ENCODE measurements at regions not wholly inside any gene's neighbourhood (a gene's known extent, or its start where the extent isn't known, plus 50 kb on each side); places are given as distances from the start of the nearest gene placed in this dataset.
A peak's percentile ranks its signal among the peaks of the same experiment; 100 is the strongest.

GRCh38 chr1:25063591-25064416 lies 133.7 kb upstream of the RUNX3 start:
- Histone ChIP-seq H3K9ac (no peak overlapping the region), H3K4me1 (peaks cover 0 to 23% (median 14%) of the 10 kb centered on the region in 10 experiments; a peak in 15 of 20 replicates), H3K36me3 (no peaks in the 10 kb centered on the region), H3K4me3 (no peak overlapping the region), H3K27ac (no peak overlapping the region), H3K4me2 (peak overlapping the region in 1 of 11 experiments; percentile 32; a peak in 4 of 22 replicates), H3K27me3 (no peaks in the 10 kb centered on the region), H3K9me3 (replicated peaks in 1 of 11) (peaks cover 0 to 3% (median 0%) of the 10 kb centered on the region in 11 experiments; a peak in 2 of 22 replicates), H4K20me1 (no peaks in the 10 kb centered on the region; a peak in 2 of 22 replicates)
- TF ChIP-seq Cebpa-rat (IDR thresholded peaks at IDR 0.05) = no peak

GRCh38 chr1:25062621-25063255 lies 132.7 kb upstream of the RUNX3 start:
- Histone ChIP-seq H3K9ac (no peak overlapping the region; a peak in 1 of 22 replicates), H3K9me3 (replicated peaks in 1 of 11) (no peaks in the 10 kb centered on the region), H3K4me3 (no peak overlapping the region), H3K4me1 (peaks cover 0 to 23% (median 14%) of the 10 kb centered on the region in 10 experiments; a peak in 15 of 20 replicates), H3K36me3 (no peaks in the 10 kb centered on the region), H3K27ac (no peak overlapping the region), H4K20me1 (no peaks in the 10 kb centered on the region; a peak in 2 of 22 replicates), H3K4me2 (peak overlapping the region in 4 of 11 experiments; percentile 10 to 54 (median 37); a peak in 6 of 22 replicates), H3K27me3 (no peaks in the 10 kb centered on the region)
- no peak for TF ChIP-seq Cebpa-rat (IDR thresholded peaks at IDR 0.05)

- Histone ChIP-seq H3K9ac (no peak overlapping the region), H3K4me1 (peaks cover 0 to 13% (median 6%) of the 10 kb centered on the region in 10 experiments; a peak in 10 of 20 replicates), H3K4me2 (no peak overlapping the region), H3K9me3 (replicated peaks in 1 of 11) (no peaks in the 10 kb centered on the region), H3K27ac (no peak overlapping the region), H3K27me3 (no peaks in the 10 kb centered on the region), H3K4me3 (no peak overlapping the region), H3K36me3 (no peaks in the 10 kb centered on the region), H4K20me1 (peaks cover 0 to 4% (median 0%) of the 10 kb centered on the region in 11 experiments; a peak in 1 of 22 replicates)
- TF ChIP-seq Cebpa-rat (IDR thresholded peaks at IDR 0.05) = no peak
Measured at GRCh38 chr1:25061261-25061995, 131.4 kb upstream of the RUNX3 start.

- no peak overlapping the region for H3K4me3 ChIP-seq
- no peak overlapping the region for H3K9ac ChIP-seq
- peaks cover 0 to 9% (median 5%) of the 10 kb centered on the region in 10 experiments; a peak in 11 of 20 replicates for H3K4me1 ChIP-seq
- no peak for TF ChIP-seq Cebpa-rat (IDR thresholded peaks at IDR 0.05)
- H3K27ac ChIP-seq = no peak overlapping the region
- H4K20me1 ChIP-seq = 0 out of 22 replicates have a peak, but pooled peaks cover 0 to 6% (median 0%) of the 10 kb centered on the region in 11 experiments
- no peaks in the 10 kb centered on the region for H3K9me3 ChIP-seq (replicated peaks in 1 of 11)
- no peaks in the 10 kb centered on the region; a peak in 1 of 22 replicates for H3K27me3 ChIP-seq
- no peaks in the 10 kb centered on the region for H3K36me3 ChIP-seq
- H3K4me2 ChIP-seq = no peak overlapping the region
Measured at GRCh38 chr1:25057188-25057587, 127.1 kb upstream of the RUNX3 start.

- H3K27me3 ChIP-seq = no peaks in the 10 kb centered on the region; a peak in 1 of 22 replicates
- H4K20me1 ChIP-seq = 0 out of 22 replicates have a peak, but pooled peaks cover 0 to 6% (median 0%) of the 10 kb centered on the region in 11 experiments
- peaks cover 0 to 9% (median 5%) of the 10 kb centered on the region in 10 experiments; a peak in 11 of 20 replicates for H3K4me1 ChIP-seq
- H3K4me2 ChIP-seq = no peak overlapping the region
- H3K9me3 ChIP-seq (replicated peaks in 1 of 11) = no peaks in the 10 kb centered on the region
- no peaks in the 10 kb centered on the region for H3K36me3 ChIP-seq
- no peak overlapping the region for H3K9ac ChIP-seq
- no peak overlapping the region for H3K4me3 ChIP-seq
- H3K27ac ChIP-seq = no peak overlapping the region
- TF ChIP-seq Cebpa-rat (IDR thresholded peaks at IDR 0.05) = no peak
Measured at GRCh38 chr1:25056536-25056935, 126.5 kb upstream of the RUNX3 start.

GRCh38 chr1:25055961-25056360 lies 125.9 kb upstream of the RUNX3 start:
- H3K9me3 ChIP-seq (replicated peaks in 1 of 11) = no peaks in the 10 kb centered on the region
- H3K27ac ChIP-seq = no peak overlapping the region
- no peak overlapping the region for H3K9ac ChIP-seq
- no peaks in the 10 kb centered on the region; a peak in 1 of 22 replicates for H3K27me3 ChIP-seq
- no peak overlapping the region for H3K4me3 ChIP-seq
- no peaks in the 10 kb centered on the region for H3K36me3 ChIP-seq
- TF ChIP-seq Cebpa-rat (IDR thresholded peaks at IDR 0.05) = no peak
- H4K20me1 ChIP-seq = 0 out of 22 replicates have a peak, but pooled peaks cover 0 to 6% (median 0%) of the 10 kb centered on the region in 11 experiments
- H3K4me2 ChIP-seq = no peak overlapping the region
- H3K4me1 ChIP-seq = peaks cover 0 to 9% (median 5%) of the 10 kb centered on the region in 10 experiments; a peak in 11 of 20 replicates

GRCh38 chr1:25055324-25055780 lies 125.3 kb upstream of the RUNX3 start:
- no peaks in the 10 kb centered on the region; a peak in 1 of 22 replicates for H3K27me3 ChIP-seq
- H3K9ac ChIP-seq = no peak overlapping the region
- H3K4me2 ChIP-seq = no peak overlapping the region
- H3K9me3 ChIP-seq (replicated peaks in 1 of 11) = no peaks in the 10 kb centered on the region
- no peak overlapping the region for H3K27ac ChIP-seq
- no peaks in the 10 kb centered on the region for H3K36me3 ChIP-seq
- H3K4me3 ChIP-seq = no peak overlapping the region
- peaks cover 0 to 9% (median 5%) of the 10 kb centered on the region in 10 experiments; a peak in 11 of 20 replicates for H3K4me1 ChIP-seq
- TF ChIP-seq Cebpa-rat (IDR thresholded peaks at IDR 0.05) = no peak
- H4K20me1 ChIP-seq = peaks cover 0 to 6% (median 0%) of the 10 kb centered on the region in 11 experiments; a peak in 1 of 22 replicates

- Histone ChIP-seq H3K27me3 (no peaks in the 10 kb centered on the region; a peak in 1 of 22 replicates), H3K9ac (no peak overlapping the region), H3K4me3 (no peak overlapping the region), H3K4me2 (no peak overlapping the region), H3K9me3 (replicated peaks in 1 of 11) (no peaks in the 10 kb centered on the region), H4K20me1 (peaks cover 0 to 6% (median 0%) of the 10 kb centered on the region in 11 experiments; a peak in 1 of 22 replicates), H3K4me1 (peaks cover 0 to 10% (median 5%) of the 10 kb centered on the region in 10 experiments; a peak in 11 of 20 replicates), H3K36me3 (no peaks in the 10 kb centered on the region), H3K27ac (no peak overlapping the region)
- TF ChIP-seq Cebpa-rat (IDR thresholded peaks at IDR 0.05) = no peak
Measured at GRCh38 chr1:25054526-25055323, 124.6 kb upstream of the RUNX3 start.

Measured in BLaER1 treated with 17β-estradiol and CSF1 and Interleukin-3, amounts not matched to agents 10 nM and 100 nM (cell line).